ENCODE measurements at regions not wholly inside any gene's neighbourhood (a gene's known extent, or its start where the extent isn't known, plus 50 kb on each side); places are given as distances from the start of the nearest gene placed in this dataset.

DNA sequence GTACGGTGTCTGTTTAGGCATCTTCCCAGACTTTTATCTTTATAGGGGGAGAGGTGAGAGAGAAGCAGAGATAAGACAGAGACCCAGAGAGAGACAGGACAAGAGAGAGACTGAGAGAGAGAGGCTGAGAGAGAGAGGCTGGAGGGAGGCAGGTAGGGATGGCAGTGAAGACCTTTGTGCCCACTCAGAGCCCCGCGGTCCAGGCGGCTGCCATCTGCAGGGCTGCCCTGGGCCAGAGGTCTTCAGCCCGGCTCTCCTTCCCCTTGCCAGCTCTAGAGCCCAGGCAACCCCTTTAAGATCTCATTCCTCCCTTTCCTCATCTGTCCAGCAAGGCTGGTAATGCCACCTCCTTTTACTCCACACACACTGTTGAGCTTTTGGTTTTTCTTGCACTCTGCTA, 610.0 kb downstream of the GALR1 start:
- TF ChIP-seq POLR2AphosphoS5 (IDR thresholded peaks at IDR 0.05), result no peak
- TF ChIP-seq, protein P1, sequence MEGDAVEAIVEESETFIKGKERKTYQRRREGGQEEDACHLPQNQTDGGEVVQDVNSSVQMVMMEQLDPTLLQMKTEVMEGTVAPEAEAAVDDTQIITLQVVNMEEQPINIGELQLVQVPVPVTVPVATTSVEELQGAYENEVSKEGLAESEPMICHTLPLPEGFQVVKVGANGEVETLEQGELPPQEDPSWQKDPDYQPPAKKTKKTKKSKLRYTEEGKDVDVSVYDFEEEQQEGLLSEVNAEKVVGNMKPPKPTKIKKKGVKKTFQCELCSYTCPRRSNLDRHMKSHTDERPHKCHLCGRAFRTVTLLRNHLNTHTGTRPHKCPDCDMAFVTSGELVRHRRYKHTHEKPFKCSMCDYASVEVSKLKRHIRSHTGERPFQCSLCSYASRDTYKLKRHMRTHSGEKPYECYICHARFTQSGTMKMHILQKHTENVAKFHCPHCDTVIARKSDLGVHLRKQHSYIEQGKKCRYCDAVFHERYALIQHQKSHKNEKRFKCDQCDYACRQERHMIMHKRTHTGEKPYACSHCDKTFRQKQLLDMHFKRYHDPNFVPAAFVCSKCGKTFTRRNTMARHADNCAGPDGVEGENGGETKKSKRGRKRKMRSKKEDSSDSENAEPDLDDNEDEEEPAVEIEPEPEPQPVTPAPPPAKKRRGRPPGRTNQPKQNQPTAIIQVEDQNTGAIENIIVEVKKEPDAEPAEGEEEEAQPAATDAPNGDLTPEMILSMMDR (IDR thresholded peaks at IDR 0.05), result no peak
- TF ChIP-seq EP300 (IDR thresholded peaks at IDR 0.05), result no peak

Data from sigmoid colon (tissue), 4 donors.